HepG2 (cell line): ENCODE measurements at regions not wholly inside any gene's neighbourhood (a gene's known extent, or its start where the extent isn't known, plus 50 kb on each side); places are given as distances from the start of the nearest gene placed in this dataset.

ENCODE experiments used
- ATAC-seq: fragments of 200-7000 bp; cut with Tn5 transposase; 3 replicates; pipeline ENCODE4 v1.9.1; 2020; ENCODE audit warnings: mild to moderate bottlenecking, moderate library complexity
- BruUV-seq: library from RNA; stranded (reverse); fragments of 400-500 nt; replicated peaks from 2 replicates; lab custom pipeline; 2021; lab: Mats Ljungman, UMichigan
- CTCF ChIA-PET: fragments of 300-600 bp; formaldehyde crosslinking; extraction: SDS; loops from one replicate; lab custom pipeline; 2021; ENCODE audit warnings: low total read pairs, inconsistent platforms, low intra/inter-chr PET ratio; lab: Yijun Ruan, JAX
- POLR2A ChIA-PET: fragments of 350-600 bp; sonication (Branson Sonifier 250); formaldehyde crosslinking; loops from one replicate; lab custom pipeline; 2020; ENCODE audit warnings: antibody characterized with exemption, inconsistent platforms; lab: Yijun Ruan, JAX
- DNase-seq: peaks from one replicate; pipeline ENCODE4 v3.0.0-alpha.2; 2015; ENCODE audit warnings: low spot score
- FAIRE-seq: peaks from 3 replicates; lab custom pipeline; 2011; peaks lifted over from hg19 to GRCh38; lab: Jason Lieb, UNC
- H2AFZ ChIP-seq: one replicate; pipeline ENCODE4 v1.6.1; 2011; ENCODE audit warnings: low read length, inconsistent platforms
- H3K27ac ChIP-seq: fragments of 300-600 bp; 3 replicates; pipeline ENCODE4 v1.8.0; 2011; ENCODE audit warnings: mixed run types, mild to moderate bottlenecking, mixed read lengths, low read length, inconsistent platforms; ENCODE audit not compliant: insufficient read depth; ENCODE audit errors: extremely low read length
- H3K27me3 ChIP-seq, 2 experiments: fragments of 200-600 bp in 1 of 2; 2 replicates in 1 of 2; 3 replicates in 1 of 2; pipeline versions ENCODE4 v1.6.0 to v1.8.0; 2011; ENCODE audit warnings: low read length in 2 of 2, mild to moderate bottlenecking in 2 of 2, moderate library complexity in 2 of 2, inconsistent platforms in 1 of 2; ENCODE audit not compliant: insufficient read depth in 2 of 2, control insufficient read depth in 1 of 2
- H3K36me3 ChIP-seq, 2 experiments: fragments of 200-600 bp in 1 of 2; replicated peaks in 1 of 2; 2 replicates in 1 of 2; 3 replicates in 1 of 2; pipeline versions ENCODE4 v1.5.1 to v1.8.0; 2011; ENCODE audit warnings: low read length in 2 of 2, inconsistent platforms in 1 of 2; ENCODE audit not compliant: insufficient read depth in 2 of 2, control insufficient read depth in 1 of 2
- H3K4me1 ChIP-seq: 2 replicates; pipeline ENCODE4 v1.5.1; 2012; ENCODE audit warnings: low read length, inconsistent platforms; ENCODE audit not compliant: insufficient read depth
- H3K4me2 ChIP-seq: 2 replicates; pipeline ENCODE4 v1.6.0; 2011; ENCODE audit warnings: low read depth, low read length, inconsistent platforms
- H3K4me3 ChIP-seq, 3 experiments: fragments of 200-600 bp in 1 of 3; sonication (generic), shearing (Covaris generic) in 1 of 3; replicated peaks in 1 of 3; 2 replicates each; pipeline ENCODE4 v1.5.1; 2011 to 2016; ENCODE audit warnings: low read length in 3 of 3, inconsistent platforms in 2 of 3, low read depth in 2 of 3, mild to moderate bottlenecking in 2 of 3, control low read depth in 1 of 3, mixed read lengths in 1 of 3; ENCODE audit not compliant: insufficient read depth in 1 of 3
- H3K79me2 ChIP-seq: one replicate; pipeline ENCODE4 v1.6.1; 2011; ENCODE audit warnings: low read length, inconsistent platforms; ENCODE audit not compliant: insufficient read depth
- H3K9ac ChIP-seq: 2 replicates; pipeline ENCODE4 v1.6.0; 2011; ENCODE audit warnings: mild to moderate bottlenecking, low read depth, low read length, inconsistent platforms; ENCODE audit not compliant: insufficient read depth
- H3K9me3 ChIP-seq: 2 replicates; pipeline ENCODE4 v1.5.1; 2012; ENCODE audit warnings: mild to moderate bottlenecking, low read length
- H4K20me1 ChIP-seq: 2 replicates; pipeline ENCODE4 v1.6.0; 2011; ENCODE audit warnings: inconsistent platforms, mild to moderate bottlenecking, low read length, moderate library complexity; ENCODE audit not compliant: insufficient read depth
- FOSL2 ChIP-seq: sonication (generic); formaldehyde crosslinking; IDR thresholded peaks from 2 replicates; pipeline ENCODE4 v1.4.0; 2020; ENCODE audit warnings: missing genetic modification reagents
- KAT2B ChIP-seq: fragments of 150-350 bp; IDR thresholded peaks from 2 replicates; pipeline ENCODE4 v1.6.1; 2014; ENCODE audit warnings: low read depth, low read length, borderline replicate concordance
- PHF5A ChIP-seq: IDR thresholded peaks from one replicate; pipeline ENCODE4 v1.6.1; 2018; ENCODE audit warnings: low read depth, missing genetic modification reagents; ENCODE audit not compliant: unreplicated experiment
- PLRG1 ChIP-seq: fragments of 450-650 bp; conservative IDR thresholded peaks from 2 replicates; pipeline ENCODE4 v1.6.1; 2016
- TRIM24 ChIP-seq: sonication (generic); formaldehyde crosslinking; IDR thresholded peaks from 2 replicates; pipeline ENCODE4 v1.8.0; 2022; ENCODE audit warnings: mild to moderate bottlenecking, missing genetic modification reagents
- ZFY ChIP-seq: sonication (generic); formaldehyde crosslinking; IDR thresholded peaks from 2 replicates; pipeline ENCODE4 v1.4.0; 2020; ENCODE audit warnings: missing genetic modification reagents
- ZNF513 ChIP-seq: sonication (generic); formaldehyde crosslinking; conservative IDR thresholded peaks from 2 replicates; pipeline ENCODE4 v1.5.0; 2020; ENCODE audit warnings: missing genetic modification reagents
- WGBS: methylation state at CpG from one replicate; pipeline ENCODE4 v1.1.6; 2017; ENCODE audit warnings: low lambda C conversion rate; 5-methylcytosine and 5-hydroxymethylcytosine counted together
- in situ Hi-C: cut with HindIII; loops from 2 replicates; pipeline ENCODE4 v1.10.0; 2017; ENCODE audit warnings: low pct_unique_long_range_greater_than_20kb; ENCODE audit not compliant: extremely low pct_ligation_motif_present
- intact Hi-C: fragments of 100-400 bp; cut with micrococcal nuclease; formaldehyde crosslinking; loops from one replicate; pipeline ENCODE4 v1.10.0; 2022; ENCODE audit not compliant: unreplicated experiment
- TF ChIP-seq, protein P1 (sequence below): conservative IDR thresholded peaks from 2 replicates; pipeline ENCODE4 v1.6.1; 2018; ENCODE audit warnings: missing genetic modification reagents
- TF ChIP-seq, protein P2 (sequence below): IDR thresholded peaks from 2 replicates; pipeline ENCODE4 v1.6.1; 2012; ENCODE audit warnings: low read length, improper control_type of control experiment

GRCh38 chr10:120095875-120096274 is 203.3 kb downstream of the SEC23IP start:
- Histone ChIP-seq H3K4me1 (no peaks in the 10 kb centered on the region), H3K36me3 (no peaks in the 10 kb centered on the region), H3K79me2 (no peaks in the 10 kb centered on the region), H3K4me2 (no peak overlapping the region), H3K4me3 (no peak overlapping the region), H4K20me1 (no peaks in the 10 kb centered on the region), H3K9me3 (no peaks in the 10 kb centered on the region), H3K27me3 (no peaks in the 10 kb centered on the region), H3K27ac (no peak overlapping the region), H3K9ac (no peak overlapping the region), H2AFZ (no peak overlapping the region)
- POLR2A ChIA-PET: no interaction called here
- TF ChIP-seq ZFY (no peak), FOSL2 (no peak), TRIM24 (CRISPR knock-in tag) (no peak), PLRG1 (no peak), KAT2B (no peak), PHF5A (CRISPR knock-in tag) (no peak)
- TF ChIP-seq, protein P1, sequence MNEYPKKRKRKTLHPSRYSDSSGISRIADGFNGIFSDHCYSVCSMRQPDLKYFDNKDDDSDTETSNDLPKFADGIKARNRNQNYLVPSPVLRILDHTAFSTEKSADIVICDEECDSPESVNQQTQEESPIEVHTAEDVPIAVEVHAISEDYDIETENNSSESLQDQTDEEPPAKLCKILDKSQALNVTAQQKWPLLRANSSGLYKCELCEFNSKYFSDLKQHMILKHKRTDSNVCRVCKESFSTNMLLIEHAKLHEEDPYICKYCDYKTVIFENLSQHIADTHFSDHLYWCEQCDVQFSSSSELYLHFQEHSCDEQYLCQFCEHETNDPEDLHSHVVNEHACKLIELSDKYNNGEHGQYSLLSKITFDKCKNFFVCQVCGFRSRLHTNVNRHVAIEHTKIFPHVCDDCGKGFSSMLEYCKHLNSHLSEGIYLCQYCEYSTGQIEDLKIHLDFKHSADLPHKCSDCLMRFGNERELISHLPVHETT: no peak
- FAIRE-seq (no peak), DNase-seq (no peak), ATAC-seq (no peak)
- in situ Hi-C loops (no loop called here), intact Hi-C loops (no loop called here)
- CTCF ChIA-PET: no interaction called here
- BruUV-seq: no TSS peak
- 16% methylated on average over 3 of the region's 3 CpGs for WGBS

GRCh38 chr10:120097766-120098165 is 205.2 kb downstream of the SEC23IP start:
- Histone ChIP-seq H4K20me1 (no peaks in the 10 kb centered on the region), H2AFZ (no peak overlapping the region), H3K4me3 (no peak overlapping the region), H3K4me2 (no peak overlapping the region), H3K9me3 (no peaks in the 10 kb centered on the region), H3K27ac (no peak overlapping the region), H3K9ac (no peak overlapping the region), H3K36me3 (no peaks in the 10 kb centered on the region), H3K27me3 (no peaks in the 10 kb centered on the region), H3K4me1 (no peaks in the 10 kb centered on the region), H3K79me2 (no peaks in the 10 kb centered on the region)
- intact Hi-C loops: no loop called here
- no TSS peak for BruUV-seq
- in situ Hi-C loops: no loop called here
- ChIA-PET POLR2A (no interaction called here), CTCF (no interaction called here)
- DNase-seq: no peak
- no peak for FAIRE-seq
- ATAC-seq: no peak
- TF ChIP-seq, protein P2, sequence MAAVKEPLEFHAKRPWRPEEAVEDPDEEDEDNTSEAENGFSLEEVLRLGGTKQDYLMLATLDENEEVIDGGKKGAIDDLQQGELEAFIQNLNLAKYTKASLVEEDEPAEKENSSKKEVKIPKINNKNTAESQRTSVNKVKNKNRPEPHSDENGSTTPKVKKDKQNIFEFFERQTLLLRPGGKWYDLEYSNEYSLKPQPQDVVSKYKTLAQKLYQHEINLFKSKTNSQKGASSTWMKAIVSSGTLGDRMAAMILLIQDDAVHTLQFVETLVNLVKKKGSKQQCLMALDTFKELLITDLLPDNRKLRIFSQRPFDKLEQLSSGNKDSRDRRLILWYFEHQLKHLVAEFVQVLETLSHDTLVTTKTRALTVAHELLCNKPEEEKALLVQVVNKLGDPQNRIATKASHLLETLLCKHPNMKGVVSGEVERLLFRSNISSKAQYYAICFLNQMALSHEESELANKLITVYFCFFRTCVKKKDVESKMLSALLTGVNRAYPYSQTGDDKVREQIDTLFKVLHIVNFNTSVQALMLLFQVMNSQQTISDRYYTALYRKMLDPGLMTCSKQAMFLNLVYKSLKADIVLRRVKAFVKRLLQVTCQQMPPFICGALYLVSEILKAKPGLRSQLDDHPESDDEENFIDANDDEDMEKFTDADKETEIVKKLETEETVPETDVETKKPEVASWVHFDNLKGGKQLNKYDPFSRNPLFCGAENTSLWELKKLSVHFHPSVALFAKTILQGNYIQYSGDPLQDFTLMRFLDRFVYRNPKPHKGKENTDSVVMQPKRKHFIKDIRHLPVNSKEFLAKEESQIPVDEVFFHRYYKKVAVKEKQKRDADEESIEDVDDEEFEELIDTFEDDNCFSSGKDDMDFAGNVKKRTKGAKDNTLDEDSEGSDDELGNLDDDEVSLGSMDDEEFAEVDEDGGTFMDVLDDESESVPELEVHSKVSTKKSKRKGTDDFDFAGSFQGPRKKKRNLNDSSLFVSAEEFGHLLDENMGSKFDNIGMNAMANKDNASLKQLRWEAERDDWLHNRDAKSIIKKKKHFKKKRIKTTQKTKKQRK: no peak
- no peak for TF ChIP-seq ZNF513 (CRISPR knock-in tag)
